MM.1S (cell line): ENCODE measurements at regions not wholly inside any gene's neighbourhood (a gene's known extent, or its start where the extent isn't known, plus 50 kb on each side); places are given as distances from the start of the nearest gene placed in this dataset.

Source experiments
- DNase-seq: peaks from one replicate; pipeline ENCODE4 v3.0.0-alpha.2; 2015
- H2AFZ ChIP-seq: fragments of 300-600 bp; sonication (generic); 2 replicates; pipeline ENCODE4 v1.6.0; 2016; ENCODE audit warnings: antibody characterized with exemption, low read length
- H3F3A ChIP-seq: fragments of 300-600 bp; sonication (generic); 2 replicates; pipeline ENCODE4 v1.6.1; 2016; ENCODE audit warnings: mild to moderate bottlenecking, antibody characterized with exemption, low read length, moderate library complexity, mixed read lengths; ENCODE audit not compliant: insufficient read depth
- H3K27ac ChIP-seq: fragments of 300-600 bp; sonication (generic); 2 replicates; pipeline ENCODE4 v1.5.1; 2016; ENCODE audit warnings: mild to moderate bottlenecking, low read length
- H3K27me3 ChIP-seq: fragments of 300-600 bp; sonication (generic); replicated peaks from 2 replicates; pipeline ENCODE4 v1.6.0; 2016; ENCODE audit warnings: low read length; ENCODE audit not compliant: insufficient read depth
- H3K36me3 ChIP-seq: fragments of 300-600 bp; sonication (generic); replicated peaks from 2 replicates; pipeline ENCODE4 v1.6.1; 2016; ENCODE audit warnings: mild to moderate bottlenecking, low read length, mixed read lengths; ENCODE audit not compliant: insufficient read depth
- H3K4me1 ChIP-seq: fragments of 300-600 bp; sonication (generic); 2 replicates; pipeline ENCODE4 v1.6.1; 2016; ENCODE audit warnings: low read length, mixed read lengths
- H3K4me2 ChIP-seq: fragments of 300-600 bp; sonication (generic); 2 replicates; pipeline ENCODE4 v1.6.0; 2016; ENCODE audit warnings: low read depth, low read length
- H3K4me3 ChIP-seq: fragments of 300-600 bp; sonication (generic); 2 replicates; pipeline ENCODE4 v1.5.1; 2016; ENCODE audit warnings: low read length, mixed read lengths
- H3K79me2 ChIP-seq: fragments of 300-600 bp; sonication (generic); 2 replicates; pipeline ENCODE4 v1.6.1; 2016; ENCODE audit warnings: mixed run types, low read length, mixed read lengths
- H3K9ac ChIP-seq: fragments of 300-600 bp; sonication (generic); 2 replicates; pipeline ENCODE4 v1.6.1; 2016; ENCODE audit warnings: low read length, mixed read lengths
- H3K9me2 ChIP-seq: fragments of 300-600 bp; sonication (generic); replicated peaks from 2 replicates; pipeline ENCODE4 v1.6.1; 2016; ENCODE audit warnings: mild to moderate bottlenecking, low read length, mixed read lengths; ENCODE audit not compliant: insufficient read depth
- H3K9me3 ChIP-seq: fragments of 300-600 bp; sonication (generic); replicated peaks from 2 replicates; pipeline ENCODE4 v1.6.1; 2016; ENCODE audit warnings: mild to moderate bottlenecking, low read length, mixed read lengths; ENCODE audit not compliant: insufficient read depth
- H4K20me1 ChIP-seq: fragments of 300-600 bp; sonication (generic); 2 replicates; pipeline ENCODE4 v1.6.1; 2016; ENCODE audit warnings: mild to moderate bottlenecking, low read length, moderate library complexity, mixed read lengths; ENCODE audit not compliant: insufficient read depth
- CTCF ChIP-seq: fragments of 300-600 bp; sonication (generic); IDR thresholded peaks from 2 replicates; pipeline ENCODE4 v1.5.1; 2016; ENCODE audit warnings: antibody characterized with exemption, low read length, mixed read lengths
- EZH2 ChIP-seq: fragments of 300-600 bp; sonication (generic); optimal IDR thresholded peaks from 2 replicates; pipeline ENCODE3; 2017; ENCODE audit warnings: low read depth, mild to moderate bottlenecking, antibody characterized with exemption, low read length, mixed read lengths
- EZH2phosphoT487 ChIP-seq: fragments of 300-600 bp; sonication (generic); IDR thresholded peaks from 2 replicates; pipeline ENCODE4 v1.6.1; 2018; ENCODE audit warnings: antibody characterized with exemption, low read length

- Histone ChIP-seq H3K79me2 (no peaks in the 10 kb centered on the region), H3K27ac (no peak overlapping the region), H4K20me1 (no peaks in the 10 kb centered on the region), H3K9ac (no peak overlapping the region), H3K27me3 (no peaks in the 10 kb centered on the region), H3K9me3 (no peaks in the 10 kb centered on the region), H3K36me3 (no peaks in the 10 kb centered on the region), H2AFZ (no peak overlapping the region), H3K4me1 (no peaks in the 10 kb centered on the region), H3K9me2 (no peaks in the 10 kb centered on the region), H3K4me2 (no peak overlapping the region), H3F3A (no peaks in the 10 kb centered on the region), H3K4me3 (no peak overlapping the region)
- DNase-seq: no peak
- no peak for TF ChIP-seq EZH2phosphoT487
- no peak for TF ChIP-seq EZH2
- no peak for TF ChIP-seq CTCF
Observed at GRCh38 chr9:82677086-82677485, 385.9 kb downstream of the RASEF start.

- TF ChIP-seq EZH2phosphoT487: no peak
- Histone ChIP-seq H3F3A (no peaks in the 10 kb centered on the region), H3K79me2 (no peaks in the 10 kb centered on the region), H3K9me3 (no peaks in the 10 kb centered on the region), H3K4me3 (no peak overlapping the region), H3K9me2 (no peaks in the 10 kb centered on the region), H3K4me1 (no peaks in the 10 kb centered on the region), H3K4me2 (no peak overlapping the region), H2AFZ (no peak overlapping the region), H3K27ac (no peak overlapping the region), H3K36me3 (no peaks in the 10 kb centered on the region), H4K20me1 (no peaks in the 10 kb centered on the region), H3K27me3 (no peaks in the 10 kb centered on the region), H3K9ac (no peak overlapping the region)
- no peak for DNase-seq
Observed at GRCh38 chr9:82679472-82679871, 383.5 kb downstream of the RASEF start.

- H3K4me2 ChIP-seq: no peak overlapping the region
Observed at GRCh38 chr9:82680179-82680935, 382.6 kb downstream of the RASEF start.

More at GRCh38 chr9:82680179-82680935, 382.6 kb downstream of the RASEF start:
- no peak overlapping the region for H2AFZ ChIP-seq
- DNase-seq: no peak
- H3K9me2 ChIP-seq: no peaks in the 10 kb centered on the region
- TF ChIP-seq CTCF (no peak), EZH2phosphoT487 (no peak), EZH2 (no peak)
- H3K9me3 ChIP-seq: no peaks in the 10 kb centered on the region
- no peaks in the 10 kb centered on the region for H3F3A ChIP-seq
- H3K27me3 ChIP-seq: no peaks in the 10 kb centered on the region
- no peak overlapping the region for H3K27ac ChIP-seq
- H3K4me1 ChIP-seq: no peaks in the 10 kb centered on the region
- H3K4me3 ChIP-seq: no peak overlapping the region
- H4K20me1 ChIP-seq: no peaks in the 10 kb centered on the region
- H3K36me3 ChIP-seq: no peaks in the 10 kb centered on the region
- H3K9ac ChIP-seq: no peak overlapping the region
- no peaks in the 10 kb centered on the region for H3K79me2 ChIP-seq
